GM23338 (cell line): ENCODE measurements at regions not wholly inside any gene's neighbourhood (a gene's known extent, or its start where the extent isn't known, plus 50 kb on each side); places are given as distances from the start of the nearest gene placed in this dataset.

ENCODE experiments used
- ATAC-seq: fragments of 200-7000 bp; cut with Tn5 transposase; 3 replicates; pipeline ENCODE4 v1.9.1; 2020
- DNase-seq: peaks from one replicate; pipeline ENCODE4 v3.0.0-alpha.2; 2015; ENCODE audit warnings: low spot score
- H2AFZ ChIP-seq: fragments of 200-600 bp; sonication (generic); 2 replicates; pipeline ENCODE4 v1.8.0; 2016; ENCODE audit warnings: antibody characterized with exemption, mild to moderate bottlenecking, moderate library complexity
- H3F3A ChIP-seq: fragments of 200-600 bp; sonication (generic); replicated peaks from 2 replicates; pipeline ENCODE4 v1.8.0; 2017; ENCODE audit warnings: antibody characterized with exemption, mixed run types, low read depth
- H3K27ac ChIP-seq: fragments of 200-600 bp; sonication (generic); 2 replicates; pipeline ENCODE4 v1.6.1; 2016; ENCODE audit warnings: low read depth
- H3K27me3 ChIP-seq: fragments of 200-600 bp; sonication (generic); 2 replicates; pipeline ENCODE4 v1.8.0; 2016; ENCODE audit warnings: mild to moderate bottlenecking, mixed run types, moderate library complexity; ENCODE audit not compliant: insufficient read depth
- H3K36me3 ChIP-seq: fragments of 200-600 bp; sonication (generic); 2 replicates; pipeline ENCODE4 v1.8.0; 2016; ENCODE audit warnings: mild to moderate bottlenecking; ENCODE audit not compliant: insufficient read depth
- H3K4me1 ChIP-seq: fragments of 200-600 bp; sonication (generic); 2 replicates; pipeline ENCODE4 v1.8.0; 2016; ENCODE audit warnings: mild to moderate bottlenecking, moderate library complexity; ENCODE audit not compliant: insufficient read depth
- H3K4me2 ChIP-seq: fragments of 200-600 bp; sonication (generic); 2 replicates; pipeline ENCODE4 v1.7.1; 2017; ENCODE audit warnings: mixed run types
- H3K4me3 ChIP-seq: fragments of 200-600 bp; sonication (generic); 2 replicates; pipeline ENCODE4 v1.6.1; 2016; ENCODE audit warnings: mixed run types
- H3K79me2 ChIP-seq: fragments of 200-600 bp; sonication (generic); replicated peaks from 2 replicates; pipeline ENCODE4 v1.8.0; 2017; ENCODE audit warnings: mild to moderate bottlenecking; ENCODE audit not compliant: insufficient read depth
- H3K9me2 ChIP-seq: fragments of 200-600 bp; sonication (generic); 2 replicates; pipeline ENCODE4 v1.8.0; 2017; ENCODE audit not compliant: insufficient read depth
- H4K20me1 ChIP-seq: fragments of 200-600 bp; sonication (generic); replicated peaks from 2 replicates; pipeline ENCODE4 v1.8.0; 2017; ENCODE audit warnings: mild to moderate bottlenecking; ENCODE audit not compliant: insufficient read depth
- H3K27ac Mint-ChIP-seq: 2 replicates; pipeline ENCODE4 v1.8.0; 2020; ENCODE audit warnings: inconsistent platforms, mild to moderate bottlenecking, moderate library complexity, mixed read lengths
- H3K27me3 Mint-ChIP-seq: 3 replicates; pipeline ENCODE4 v1.8.0; 2022; ENCODE audit warnings: low read depth, mild to moderate bottlenecking, moderate library complexity, mixed read lengths, inconsistent platforms; ENCODE audit not compliant: insufficient read depth, poor library complexity
- H3K36me3 Mint-ChIP-seq: 3 replicates; pipeline ENCODE4 v1.8.0; 2021; ENCODE audit warnings: low read depth, mild to moderate bottlenecking, inconsistent platforms, moderate library complexity, mixed read lengths
- H3K4me1 Mint-ChIP-seq: 3 replicates; pipeline ENCODE4 v1.8.0; 2020; ENCODE audit warnings: mild to moderate bottlenecking, inconsistent platforms, mixed read lengths
- H3K4me3 Mint-ChIP-seq: 3 replicates; pipeline ENCODE4 v1.8.0; 2021; ENCODE audit warnings: moderate library complexity, mild to moderate bottlenecking, inconsistent platforms, mixed read lengths
- H3K9me3 Mint-ChIP-seq: 3 replicates; pipeline ENCODE4 v1.8.0; 2020; ENCODE audit warnings: moderate library complexity, mild to moderate bottlenecking, inconsistent platforms, mixed read lengths
- TF ChIP-seq, protein P1 (sequence below): IDR thresholded peaks from one replicate; pipeline ENCODE4 v1.6.1; 2018; ENCODE audit warnings: antibody characterized with exemption; ENCODE audit not compliant: unreplicated experiment
- TF ChIP-seq, protein P2 (sequence below): fragments of 250-450 bp; sonication (Bioruptor Pico); IDR thresholded peaks from 2 replicates; pipeline ENCODE4 v1.5.0; 2020; ENCODE audit warnings: mild to moderate bottlenecking, moderate library complexity
- TF ChIP-seq, protein P3 (sequence below), 2 experiments: fragments of 200-600 bp in 1 of 2; sonication (generic) in 1 of 2; conservative IDR thresholded peaks; 2 replicates each; pipeline versions ENCODE4 v1.5.1 to v1.6.1; 2016 to 2017; ENCODE audit warnings: antibody characterized with exemption in 2 of 2, low read depth in 2 of 2, mild to moderate bottlenecking in 2 of 2, moderate library complexity in 1 of 2

DNA sequence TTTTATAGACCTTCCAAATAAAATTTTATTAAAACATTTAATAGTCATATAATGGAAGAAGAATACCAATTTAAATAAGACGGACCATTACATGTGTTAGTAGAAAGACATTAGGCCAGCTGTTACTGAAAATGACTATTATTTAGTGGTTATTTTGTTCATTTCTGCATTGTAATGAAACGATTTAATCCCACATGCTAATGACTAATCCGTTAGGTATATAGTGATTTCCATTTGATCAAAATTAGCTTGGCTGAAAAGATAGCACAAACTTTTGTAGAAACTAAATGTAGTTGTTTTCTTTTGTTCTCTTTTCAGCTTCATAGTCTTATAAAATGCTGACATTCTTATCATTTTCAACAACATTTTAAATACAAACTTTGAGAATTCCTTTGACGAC is 556.1 kb upstream of the TENM3 start (continued):
- TF ChIP-seq, protein P1, sequence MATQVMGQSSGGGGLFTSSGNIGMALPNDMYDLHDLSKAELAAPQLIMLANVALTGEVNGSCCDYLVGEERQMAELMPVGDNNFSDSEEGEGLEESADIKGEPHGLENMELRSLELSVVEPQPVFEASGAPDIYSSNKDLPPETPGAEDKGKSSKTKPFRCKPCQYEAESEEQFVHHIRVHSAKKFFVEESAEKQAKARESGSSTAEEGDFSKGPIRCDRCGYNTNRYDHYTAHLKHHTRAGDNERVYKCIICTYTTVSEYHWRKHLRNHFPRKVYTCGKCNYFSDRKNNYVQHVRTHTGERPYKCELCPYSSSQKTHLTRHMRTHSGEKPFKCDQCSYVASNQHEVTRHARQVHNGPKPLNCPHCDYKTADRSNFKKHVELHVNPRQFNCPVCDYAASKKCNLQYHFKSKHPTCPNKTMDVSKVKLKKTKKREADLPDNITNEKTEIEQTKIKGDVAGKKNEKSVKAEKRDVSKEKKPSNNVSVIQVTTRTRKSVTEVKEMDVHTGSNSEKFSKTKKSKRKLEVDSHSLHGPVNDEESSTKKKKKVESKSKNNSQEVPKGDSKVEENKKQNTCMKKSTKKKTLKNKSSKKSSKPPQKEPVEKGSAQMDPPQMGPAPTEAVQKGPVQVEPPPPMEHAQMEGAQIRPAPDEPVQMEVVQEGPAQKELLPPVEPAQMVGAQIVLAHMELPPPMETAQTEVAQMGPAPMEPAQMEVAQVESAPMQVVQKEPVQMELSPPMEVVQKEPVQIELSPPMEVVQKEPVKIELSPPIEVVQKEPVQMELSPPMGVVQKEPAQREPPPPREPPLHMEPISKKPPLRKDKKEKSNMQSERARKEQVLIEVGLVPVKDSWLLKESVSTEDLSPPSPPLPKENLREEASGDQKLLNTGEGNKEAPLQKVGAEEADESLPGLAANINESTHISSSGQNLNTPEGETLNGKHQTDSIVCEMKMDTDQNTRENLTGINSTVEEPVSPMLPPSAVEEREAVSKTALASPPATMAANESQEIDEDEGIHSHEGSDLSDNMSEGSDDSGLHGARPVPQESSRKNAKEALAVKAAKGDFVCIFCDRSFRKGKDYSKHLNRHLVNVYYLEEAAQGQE, result no peak
- TF ChIP-seq, protein P2, sequence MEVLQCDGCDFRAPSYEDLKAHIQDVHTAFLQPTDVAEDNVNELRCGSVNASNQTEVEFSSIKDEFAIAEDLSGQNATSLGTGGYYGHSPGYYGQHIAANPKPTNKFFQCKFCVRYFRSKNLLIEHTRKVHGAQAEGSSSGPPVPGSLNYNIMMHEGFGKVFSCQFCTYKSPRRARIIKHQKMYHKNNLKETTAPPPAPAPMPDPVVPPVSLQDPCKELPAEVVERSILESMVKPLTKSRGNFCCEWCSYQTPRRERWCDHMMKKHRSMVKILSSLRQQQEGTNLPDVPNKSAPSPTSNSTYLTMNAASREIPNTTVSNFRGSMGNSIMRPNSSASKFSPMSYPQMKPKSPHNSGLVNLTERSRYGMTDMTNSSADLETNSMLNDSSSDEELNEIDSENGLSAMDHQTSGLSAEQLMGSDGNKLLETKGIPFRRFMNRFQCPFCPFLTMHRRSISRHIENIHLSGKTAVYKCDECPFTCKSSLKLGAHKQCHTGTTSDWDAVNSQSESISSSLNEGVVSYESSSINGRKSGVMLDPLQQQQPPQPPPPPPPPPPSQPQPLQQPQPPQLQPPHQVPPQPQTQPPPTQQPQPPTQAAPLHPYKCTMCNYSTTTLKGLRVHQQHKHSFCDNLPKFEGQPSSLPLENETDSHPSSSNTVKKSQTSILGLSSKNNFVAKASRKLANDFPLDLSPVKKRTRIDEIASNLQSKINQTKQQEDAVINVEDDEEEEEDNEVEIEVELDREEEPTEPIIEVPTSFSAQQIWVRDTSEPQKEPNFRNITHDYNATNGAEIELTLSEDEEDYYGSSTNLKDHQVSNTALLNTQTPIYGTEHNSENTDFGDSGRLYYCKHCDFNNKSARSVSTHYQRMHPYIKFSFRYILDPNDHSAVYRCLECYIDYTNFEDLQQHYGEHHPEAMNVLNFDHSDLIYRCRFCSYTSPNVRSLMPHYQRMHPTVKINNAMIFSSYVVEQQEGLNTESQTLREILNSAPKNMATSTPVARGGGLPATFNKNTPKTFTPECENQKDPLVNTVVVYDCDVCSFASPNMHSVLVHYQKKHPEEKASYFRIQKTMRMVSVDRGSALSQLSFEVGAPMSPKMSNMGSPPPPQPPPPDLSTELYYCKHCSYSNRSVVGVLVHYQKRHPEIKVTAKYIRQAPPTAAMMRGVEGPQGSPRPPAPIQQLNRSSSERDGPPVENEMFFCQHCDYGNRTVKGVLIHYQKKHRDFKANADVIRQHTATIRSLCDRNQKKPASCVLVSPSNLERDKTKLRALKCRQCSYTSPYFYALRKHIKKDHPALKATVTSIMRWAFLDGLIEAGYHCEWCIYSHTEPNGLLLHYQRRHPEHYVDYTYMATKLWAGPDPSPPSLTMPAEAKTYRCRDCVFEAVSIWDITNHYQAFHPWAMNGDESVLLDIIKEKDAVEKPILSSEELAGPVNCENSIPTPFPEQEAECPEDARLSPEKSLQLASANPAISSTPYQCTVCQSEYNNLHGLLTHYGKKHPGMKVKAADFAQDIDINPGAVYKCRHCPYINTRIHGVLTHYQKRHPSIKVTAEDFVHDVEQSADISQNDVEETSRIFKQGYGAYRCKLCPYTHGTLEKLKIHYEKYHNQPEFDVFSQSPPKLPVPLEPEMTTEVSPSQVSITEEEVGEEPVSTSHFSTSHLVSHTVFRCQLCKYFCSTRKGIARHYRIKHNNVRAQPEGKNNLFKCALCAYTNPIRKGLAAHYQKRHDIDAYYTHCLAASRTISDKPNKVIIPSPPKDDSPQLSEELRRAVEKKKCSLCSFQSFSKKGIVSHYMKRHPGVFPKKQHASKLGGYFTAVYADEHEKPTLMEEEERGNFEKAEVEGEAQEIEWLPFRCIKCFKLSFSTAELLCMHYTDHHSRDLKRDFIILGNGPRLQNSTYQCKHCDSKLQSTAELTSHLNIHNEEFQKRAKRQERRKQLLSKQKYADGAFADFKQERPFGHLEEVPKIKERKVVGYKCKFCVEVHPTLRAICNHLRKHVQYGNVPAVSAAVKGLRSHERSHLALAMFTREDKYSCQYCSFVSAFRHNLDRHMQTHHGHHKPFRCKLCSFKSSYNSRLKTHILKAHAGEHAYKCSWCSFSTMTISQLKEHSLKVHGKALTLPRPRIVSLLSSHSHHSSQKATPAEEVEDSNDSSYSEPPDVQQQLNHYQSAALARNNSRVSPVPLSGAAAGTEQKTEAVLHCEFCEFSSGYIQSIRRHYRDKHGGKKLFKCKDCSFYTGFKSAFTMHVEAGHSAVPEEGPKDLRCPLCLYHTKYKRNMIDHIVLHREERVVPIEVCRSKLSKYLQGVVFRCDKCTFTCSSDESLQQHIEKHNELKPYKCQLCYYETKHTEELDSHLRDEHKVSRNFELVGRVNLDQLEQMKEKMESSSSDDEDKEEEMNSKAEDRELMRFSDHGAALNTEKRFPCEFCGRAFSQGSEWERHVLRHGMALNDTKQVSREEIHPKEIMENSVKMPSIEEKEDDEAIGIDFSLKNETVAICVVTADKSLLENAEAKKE, result no peak

DNA sequence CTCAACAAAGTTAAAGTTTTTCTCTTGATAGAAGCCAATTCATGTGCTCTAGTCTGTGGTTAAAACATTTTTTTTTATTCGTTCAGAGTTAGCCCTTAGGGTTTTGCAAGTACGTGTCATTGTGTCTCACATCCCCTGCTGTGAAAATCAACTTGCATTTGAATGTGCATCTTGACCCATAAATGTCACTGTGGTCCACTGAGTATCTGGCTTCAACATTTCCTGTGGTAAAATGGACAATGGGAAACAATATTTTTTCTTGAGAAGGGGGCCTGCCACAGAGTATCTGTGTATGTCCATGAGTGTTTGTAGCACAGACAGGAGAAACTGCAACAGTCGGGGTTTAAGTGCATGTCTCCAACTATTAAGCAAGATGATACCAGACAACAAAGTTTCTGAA is 554.8 kb upstream of the TENM3 start:
- Histone ChIP-seq H3F3A (no peaks in the 10 kb centered on the region), H3K4me3 (0 out of 2 replicates have a peak overlapping the region, but pooled peaks have one; percentile 5), H3K9me2 (no peaks in the 10 kb centered on the region), H3K27me3 (no peaks in the 10 kb centered on the region), H3K4me1 (peaks cover 21% of the 10 kb centered on the region), H3K4me2 (peak overlapping the region; percentile 41), H3K36me3 (no peaks in the 10 kb centered on the region), H4K20me1 (no peaks in the 10 kb centered on the region), H3K79me2 (no peaks in the 10 kb centered on the region), H2AFZ (no peak overlapping the region), H3K27ac (no peak overlapping the region)
- H3K27me3 Mint-ChIP-seq, result no peaks in the 10 kb centered on the region
- peaks cover 27% of the 10 kb centered on the region for H3K4me1 Mint-ChIP-seq
- H3K36me3 Mint-ChIP-seq, result no peaks in the 10 kb centered on the region
- ATAC-seq (no peak), DNase-seq (peak; percentile 20)
- H3K4me3 Mint-ChIP-seq, result no peak overlapping the region
- no peaks in the 10 kb centered on the region for H3K9me3 Mint-ChIP-seq
- H3K27ac Mint-ChIP-seq, result peak overlapping the region; percentile 22; the same call in 1 of the 2 replicates
- TF ChIP-seq, protein P2, result no peak
- TF ChIP-seq, protein P3, sequence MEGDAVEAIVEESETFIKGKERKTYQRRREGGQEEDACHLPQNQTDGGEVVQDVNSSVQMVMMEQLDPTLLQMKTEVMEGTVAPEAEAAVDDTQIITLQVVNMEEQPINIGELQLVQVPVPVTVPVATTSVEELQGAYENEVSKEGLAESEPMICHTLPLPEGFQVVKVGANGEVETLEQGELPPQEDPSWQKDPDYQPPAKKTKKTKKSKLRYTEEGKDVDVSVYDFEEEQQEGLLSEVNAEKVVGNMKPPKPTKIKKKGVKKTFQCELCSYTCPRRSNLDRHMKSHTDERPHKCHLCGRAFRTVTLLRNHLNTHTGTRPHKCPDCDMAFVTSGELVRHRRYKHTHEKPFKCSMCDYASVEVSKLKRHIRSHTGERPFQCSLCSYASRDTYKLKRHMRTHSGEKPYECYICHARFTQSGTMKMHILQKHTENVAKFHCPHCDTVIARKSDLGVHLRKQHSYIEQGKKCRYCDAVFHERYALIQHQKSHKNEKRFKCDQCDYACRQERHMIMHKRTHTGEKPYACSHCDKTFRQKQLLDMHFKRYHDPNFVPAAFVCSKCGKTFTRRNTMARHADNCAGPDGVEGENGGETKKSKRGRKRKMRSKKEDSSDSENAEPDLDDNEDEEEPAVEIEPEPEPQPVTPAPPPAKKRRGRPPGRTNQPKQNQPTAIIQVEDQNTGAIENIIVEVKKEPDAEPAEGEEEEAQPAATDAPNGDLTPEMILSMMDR (conservative IDR thresholded peaks at IDR 0.05; ENCODE audit: low read depth in 2 of 2), result no peak
